ENCODE measurements at regions not wholly inside any gene's neighbourhood (a gene's known extent, or its start where the extent isn't known, plus 50 kb on each side); places are given as distances from the start of the nearest gene placed in this dataset.

DNA sequence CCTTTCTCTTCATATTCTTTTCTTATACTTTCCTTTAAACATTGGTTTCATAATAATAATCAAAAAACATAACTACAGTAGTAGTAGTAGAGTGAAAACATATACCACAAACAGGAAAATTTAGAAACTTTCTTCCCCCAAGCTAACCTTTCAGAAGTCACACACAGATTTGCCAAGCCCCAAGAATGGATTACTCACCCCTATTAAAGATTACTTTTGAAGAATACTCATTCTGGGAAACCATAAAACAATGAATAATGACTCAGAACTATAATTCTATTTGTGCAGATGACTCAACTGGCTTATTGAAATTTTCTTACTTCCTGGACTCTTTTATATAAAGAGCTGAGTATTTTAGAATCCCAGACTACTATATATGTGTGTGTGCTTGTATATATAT is 119.4 kb upstream of the GJE1 start:
- intact Hi-C loops (cut with DNase I), result no loop called here
- Histone ChIP-seq H3K9me3 (replicated peaks in 1 of 3) (no peaks in the 10 kb centered on the region), H3K27me3 (no peaks in the 10 kb centered on the region), H3K27ac (no peak overlapping the region), H3K36me3 (replicated peaks in 1 of 2) (no peaks in the 10 kb centered on the region), H3K4me1 (replicated peaks in 1 of 2) (no peaks in the 10 kb centered on the region), H3K4me3 (no peak overlapping the region)
- no peak for DNase-seq
- no peak for TF ChIP-seq POLR2A (IDR thresholded peaks at IDR 0.05)
- TF ChIP-seq, protein P1, sequence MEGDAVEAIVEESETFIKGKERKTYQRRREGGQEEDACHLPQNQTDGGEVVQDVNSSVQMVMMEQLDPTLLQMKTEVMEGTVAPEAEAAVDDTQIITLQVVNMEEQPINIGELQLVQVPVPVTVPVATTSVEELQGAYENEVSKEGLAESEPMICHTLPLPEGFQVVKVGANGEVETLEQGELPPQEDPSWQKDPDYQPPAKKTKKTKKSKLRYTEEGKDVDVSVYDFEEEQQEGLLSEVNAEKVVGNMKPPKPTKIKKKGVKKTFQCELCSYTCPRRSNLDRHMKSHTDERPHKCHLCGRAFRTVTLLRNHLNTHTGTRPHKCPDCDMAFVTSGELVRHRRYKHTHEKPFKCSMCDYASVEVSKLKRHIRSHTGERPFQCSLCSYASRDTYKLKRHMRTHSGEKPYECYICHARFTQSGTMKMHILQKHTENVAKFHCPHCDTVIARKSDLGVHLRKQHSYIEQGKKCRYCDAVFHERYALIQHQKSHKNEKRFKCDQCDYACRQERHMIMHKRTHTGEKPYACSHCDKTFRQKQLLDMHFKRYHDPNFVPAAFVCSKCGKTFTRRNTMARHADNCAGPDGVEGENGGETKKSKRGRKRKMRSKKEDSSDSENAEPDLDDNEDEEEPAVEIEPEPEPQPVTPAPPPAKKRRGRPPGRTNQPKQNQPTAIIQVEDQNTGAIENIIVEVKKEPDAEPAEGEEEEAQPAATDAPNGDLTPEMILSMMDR (IDR thresholded peaks at IDR 0.05), result no peak

DNA sequence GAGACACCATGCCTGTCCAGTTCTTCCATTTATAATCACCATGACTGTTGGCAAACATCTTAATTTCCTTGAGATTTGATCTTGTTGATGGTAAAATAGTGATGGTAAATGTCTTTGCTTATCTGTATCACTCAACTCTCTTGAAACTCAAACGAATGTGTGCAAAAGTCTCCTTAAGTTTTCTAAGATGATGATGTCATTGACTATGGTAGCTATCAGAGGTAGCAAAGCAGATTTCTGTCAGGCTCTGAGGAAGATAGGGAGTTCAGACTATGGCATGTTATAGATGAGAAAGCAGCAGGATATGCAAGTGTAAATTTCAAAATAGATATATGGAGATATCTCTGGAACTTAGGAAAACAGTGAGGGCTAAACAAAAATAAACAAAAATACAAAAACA is 121.0 kb upstream of the GJE1 start:
- Histone ChIP-seq H3K36me3 (replicated peaks in 1 of 2) (no peaks in the 10 kb centered on the region), H3K9me3 (replicated peaks in 1 of 3) (no peaks in the 10 kb centered on the region), H3K27ac (no peak overlapping the region), H3K4me1 (replicated peaks in 1 of 2) (no peaks in the 10 kb centered on the region), H3K4me3 (no peak overlapping the region), H3K27me3 (no peaks in the 10 kb centered on the region)
- TF ChIP-seq POLR2A (IDR thresholded peaks at IDR 0.05), result no peak
- TF ChIP-seq, protein P1 (IDR thresholded peaks at IDR 0.05), result no peak
- no peak for DNase-seq
- intact Hi-C loops (cut with DNase I), result no loop called here
- 57 to 77% (median 62%) methylated on average over 1 of the region's 1 CpG for WGBS, 4 donors

DNA sequence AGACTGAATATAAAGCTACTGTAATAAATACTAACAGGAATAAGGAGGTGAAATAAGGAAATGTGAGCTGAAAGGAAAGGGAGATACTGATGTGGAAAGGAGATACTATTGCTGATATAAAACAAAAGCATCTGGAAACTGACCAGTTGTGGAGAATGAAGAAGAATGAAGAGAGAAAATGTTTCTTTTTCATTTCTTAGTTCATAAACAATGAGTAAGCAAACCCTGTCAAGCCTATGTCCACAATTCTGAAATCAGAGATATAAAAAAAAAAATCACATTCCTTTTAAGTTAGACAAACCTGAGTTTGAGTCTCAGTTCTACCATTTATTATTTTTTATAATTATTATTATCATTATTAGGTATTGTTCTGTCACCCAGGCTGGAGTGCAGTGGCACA is 121.6 kb upstream of the GJE1 start:
- no peak for DNase-seq
- Histone ChIP-seq H3K36me3 (replicated peaks in 1 of 2) (no peaks in the 10 kb centered on the region), H3K27me3 (no peaks in the 10 kb centered on the region), H3K27ac (no peak overlapping the region), H3K4me3 (no peak overlapping the region), H3K9me3 (replicated peaks in 1 of 3) (no peaks in the 10 kb centered on the region), H3K4me1 (replicated peaks in 1 of 2) (no peaks in the 10 kb centered on the region)
- intact Hi-C loops (cut with DNase I), result no loop called here
- no peak for TF ChIP-seq POLR2A (IDR thresholded peaks at IDR 0.05)
- TF ChIP-seq, protein P1 (IDR thresholded peaks at IDR 0.05), result no peak

DNA sequence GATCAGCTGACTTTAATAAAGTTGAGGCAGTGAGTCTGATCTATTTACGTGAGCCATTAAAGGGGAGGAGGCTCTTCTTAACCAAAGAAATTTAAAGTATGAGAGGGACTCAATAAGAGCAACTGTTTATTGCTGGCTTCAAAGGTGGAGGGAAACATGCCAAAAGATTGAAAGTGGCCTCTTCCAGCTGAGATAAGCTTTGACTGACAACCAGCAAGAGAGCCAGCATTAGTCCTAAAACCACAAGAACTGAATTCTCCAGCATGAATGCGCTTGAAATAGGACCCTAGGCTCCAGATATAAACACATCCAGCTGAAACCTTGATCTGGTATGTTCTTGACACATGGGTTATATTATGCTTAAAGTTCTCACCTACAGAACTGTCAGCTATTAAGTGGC is 123.1 kb upstream of the GJE1 start:
- 67 to 74% (median 68%) methylated on average over 2 of the region's 2 CpGs for WGBS, 4 donors
- Histone ChIP-seq H3K4me3 (no peak overlapping the region), H3K27me3 (no peaks in the 10 kb centered on the region), H3K36me3 (replicated peaks in 1 of 2) (no peaks in the 10 kb centered on the region), H3K27ac (no peak overlapping the region), H3K4me1 (replicated peaks in 1 of 2) (no peaks in the 10 kb centered on the region), H3K9me3 (replicated peaks in 1 of 3) (no peaks in the 10 kb centered on the region)
- intact Hi-C loops (cut with DNase I), result no loop called here
- no peak for DNase-seq
- TF ChIP-seq, protein P1 (IDR thresholded peaks at IDR 0.05), result no peak
- no peak for TF ChIP-seq POLR2A (IDR thresholded peaks at IDR 0.05)
